GM12872 (cell line): ENCODE measurements at regions not wholly inside any gene's neighbourhood (a gene's known extent, or its start where the extent isn't known, plus 50 kb on each side); places are given as distances from the start of the nearest gene placed in this dataset.

Experiments used
- CTCF ChIP-seq: IDR thresholded peaks from 3 replicates; pipeline ENCODE4 v1.5.1; 2011; ENCODE audit warnings: low read depth, mild to moderate bottlenecking, low read length, moderate library complexity; ENCODE audit not compliant: insufficient read depth

- no peak for TF ChIP-seq CTCF
These were observed 585.7 kb upstream of the ZNF608 start for GRCh38 chr5:125331987-125332598.

- no peak for TF ChIP-seq CTCF
These were observed 587.0 kb upstream of the ZNF608 start for GRCh38 chr5:125333416-125333815.

GRCh38 chr5:125336401-125336800 is 590.0 kb upstream of the ZNF608 start:
- TF ChIP-seq CTCF = no peak

GRCh38 chr5:125337294-125337693 is 590.9 kb upstream of the ZNF608 start:
- TF ChIP-seq CTCF = no peak

GRCh38 chr5:125338440-125339174 is 592.2 kb upstream of the ZNF608 start:
- no peak for TF ChIP-seq CTCF

GRCh38 chr5:125341436-125341835 is 595.0 kb upstream of the ZNF608 start:
- TF ChIP-seq CTCF = no peak

GRCh38 chr5:125343015-125343414 is 596.6 kb upstream of the ZNF608 start:
- TF ChIP-seq CTCF = no peak
